ENCODE measurements at regions not wholly inside any gene's neighbourhood (a gene's known extent, or its start where the extent isn't known, plus 50 kb on each side); places are given as distances from the start of the nearest gene placed in this dataset.

DNA sequence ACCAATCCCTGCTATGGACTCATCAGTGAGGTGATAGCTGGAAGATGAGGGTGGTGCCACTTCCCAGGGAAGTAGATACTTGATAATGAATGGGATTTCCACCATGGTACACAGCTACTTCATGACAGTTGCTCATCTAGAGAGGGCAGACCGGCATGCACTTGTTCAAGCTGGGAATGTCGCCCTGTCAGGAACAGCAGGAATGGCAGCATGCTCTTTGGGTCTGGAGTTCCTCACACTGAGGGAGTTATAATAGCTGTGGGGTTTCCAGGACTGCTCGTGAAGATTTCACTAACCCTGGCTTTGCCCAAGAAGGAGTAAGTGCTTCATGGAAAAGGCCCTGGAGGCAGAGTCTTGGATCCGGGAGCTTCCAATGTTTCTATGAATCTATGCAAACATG, 129.2 kb downstream of the PSMG1 start:
- DNase-seq (ENCODE audit: low read depth) = no peak

DNA sequence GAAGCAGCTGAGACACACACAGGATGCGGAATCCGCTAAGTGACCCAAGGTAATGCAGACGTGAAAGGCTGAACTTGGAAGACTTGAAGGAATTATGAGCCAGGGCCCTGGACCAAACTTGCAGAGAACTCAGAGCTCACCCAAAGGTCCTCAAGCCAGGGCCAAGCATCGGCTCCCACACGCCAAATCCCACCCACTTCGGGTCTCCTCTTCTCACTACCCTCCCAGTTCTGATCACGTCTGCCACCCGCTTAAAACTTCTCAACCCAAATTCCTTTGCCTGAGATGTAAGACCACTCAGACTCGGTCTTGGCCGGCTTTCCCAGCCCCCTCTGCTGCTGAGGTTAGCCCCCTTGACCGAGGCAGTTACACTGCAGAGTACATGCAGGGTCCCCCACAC, 130.1 kb downstream of the PSMG1 start:
- DNase-seq (ENCODE audit: low read depth) = no peak

GRCh38 chr21:39052718-39053117, 130.5 kb downstream of the PSMG1 start:
- no peak for DNase-seq (ENCODE audit: low read depth)

DNA sequence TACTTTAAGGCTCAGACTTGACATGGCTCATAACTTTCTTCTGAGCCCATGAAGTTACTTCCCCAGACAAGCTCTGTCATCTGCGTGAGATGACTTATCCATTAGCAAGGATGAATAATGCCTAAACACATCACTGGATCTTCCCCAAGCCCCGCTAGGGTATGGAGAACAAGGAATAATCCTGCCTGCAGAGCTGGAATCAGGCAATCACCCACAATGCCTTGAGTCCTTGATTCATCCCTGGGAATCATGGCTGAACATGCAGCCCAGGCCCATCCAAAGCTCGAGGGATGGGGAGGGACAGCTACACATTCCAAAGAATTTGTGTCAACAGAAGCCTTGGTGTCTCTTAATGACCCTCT, 131.7 kb downstream of the PSMG1 start:
- DNase-seq (ENCODE audit: low read depth) = no peak

GRCh38 chr21:39050841-39051587, 132.2 kb downstream of the PSMG1 start:
- no peak for DNase-seq (ENCODE audit: low read depth)

DNA sequence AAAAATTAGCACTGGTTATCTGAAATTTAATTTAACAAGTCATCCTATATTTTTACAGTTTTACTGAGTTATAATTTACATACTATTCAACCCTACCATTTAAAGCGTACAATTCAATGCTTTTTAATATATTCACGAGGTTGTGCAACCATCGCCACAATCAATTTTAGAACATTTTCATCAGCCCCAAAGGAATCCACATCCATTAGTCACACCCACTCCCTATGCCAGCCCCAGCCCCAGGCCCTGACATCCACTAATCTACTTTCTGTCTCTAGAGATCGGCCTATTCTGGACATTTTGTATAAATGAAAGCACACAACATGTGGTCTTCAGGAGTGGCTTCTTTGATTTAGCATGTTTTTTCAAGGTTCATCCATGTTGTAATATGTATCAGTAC, 134.7 kb downstream of the PSMG1 start:
- DNase-seq (ENCODE audit: low read depth) = no peak

DNA sequence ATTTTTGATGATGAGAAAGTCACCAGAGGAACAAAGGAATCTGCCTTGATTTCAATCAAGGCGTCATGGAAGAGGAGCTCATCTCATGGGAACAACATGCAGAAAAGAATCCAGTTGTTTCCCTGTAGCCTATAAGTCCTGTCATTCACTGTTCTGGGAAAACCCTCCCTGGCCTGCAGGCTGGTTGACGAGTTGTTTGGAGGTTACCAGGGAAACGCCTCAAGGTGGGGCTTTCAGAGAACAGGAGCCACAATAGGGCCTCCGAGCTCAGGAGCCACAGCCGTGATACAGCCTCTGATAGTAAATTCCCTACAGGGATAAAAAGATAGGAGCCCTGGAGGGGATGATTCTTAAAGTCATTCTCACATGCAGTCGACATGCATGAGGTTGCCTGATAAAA, 135.2 kb downstream of the PSMG1 start:
- DNase-seq (ENCODE audit: low read depth) = no peak

DNA sequence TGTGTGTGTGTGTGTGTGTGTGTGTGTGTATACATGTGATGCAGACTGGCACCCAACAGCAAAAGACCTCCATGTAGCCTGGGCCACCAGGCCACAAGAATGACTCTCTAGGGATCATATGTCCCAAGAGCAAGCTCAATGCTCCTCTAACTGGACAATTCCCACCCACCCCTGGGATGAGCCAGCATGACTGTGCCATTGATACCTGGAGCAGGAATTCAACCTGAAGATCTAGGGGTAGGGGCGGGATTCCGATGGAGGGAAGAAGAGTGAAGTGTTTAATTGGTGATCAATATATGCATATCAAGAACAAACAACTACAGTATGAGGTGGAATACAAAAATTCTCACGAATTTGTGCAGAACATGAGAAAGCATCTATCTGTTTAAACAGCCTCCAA, 136.2 kb downstream of the PSMG1 start:
- DNase-seq (ENCODE audit: low read depth) = no peak

GRCh38 chr21:39046236-39046916, 136.9 kb downstream of the PSMG1 start:
- DNase-seq (ENCODE audit: low read depth) = no peak

DNA sequence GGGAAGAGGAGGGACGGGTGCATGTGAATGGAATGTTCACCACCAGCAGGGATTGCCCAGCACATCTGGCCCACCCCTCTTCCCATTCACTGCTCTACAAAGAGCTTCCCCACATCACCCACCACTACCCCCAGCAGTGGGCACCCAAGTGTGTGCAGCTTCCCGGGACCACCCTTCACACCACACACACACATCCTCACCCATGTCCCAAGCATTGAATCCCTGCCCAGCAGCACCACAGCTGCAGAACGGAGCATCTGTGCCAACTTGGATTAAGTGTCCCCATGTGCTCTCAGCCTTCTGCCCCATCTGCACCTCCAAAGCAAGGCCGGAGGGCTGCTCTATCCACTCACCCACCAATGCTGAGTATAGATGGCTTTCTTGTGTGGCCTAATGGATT, 141.4 kb downstream of the PSMG1 start:
- DNase-seq (ENCODE audit: low read depth) = no peak

- DNase-seq (ENCODE audit: low read depth) = no peak
Measured at GRCh38 chr21:39040494-39041110, 142.6 kb downstream of the PSMG1 start.

DNA sequence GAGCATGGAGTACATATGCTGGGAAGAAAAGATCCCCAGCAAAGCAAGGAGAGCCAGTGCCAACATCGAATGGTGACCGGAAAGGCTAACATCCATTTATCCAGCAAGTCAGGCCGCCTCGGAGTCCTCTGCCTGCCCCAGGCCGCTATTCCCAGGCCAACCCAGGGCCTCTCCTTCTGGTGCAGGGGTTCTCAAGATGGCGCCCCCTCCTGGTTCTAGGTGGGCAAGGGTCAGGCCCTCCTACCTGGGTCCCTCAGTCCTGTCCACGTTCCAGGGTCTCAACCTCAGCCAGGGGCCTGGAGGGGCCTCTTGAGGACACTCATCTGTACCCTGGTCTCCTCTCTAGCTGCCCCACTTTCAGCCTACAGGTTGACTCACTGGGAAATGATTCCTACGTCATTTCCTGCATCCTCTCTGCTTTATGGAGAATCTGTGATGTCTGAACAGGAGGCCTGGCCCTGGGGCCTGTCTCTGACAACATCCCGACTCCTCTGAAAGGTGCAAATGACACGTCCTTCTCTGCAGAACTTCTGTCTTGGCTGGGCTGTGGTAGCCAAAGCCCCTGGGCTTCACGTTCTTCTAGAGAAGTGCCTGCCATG, 145.3 kb downstream of the PSMG1 start:
- no peak for DNase-seq (ENCODE audit: low read depth)

DNA sequence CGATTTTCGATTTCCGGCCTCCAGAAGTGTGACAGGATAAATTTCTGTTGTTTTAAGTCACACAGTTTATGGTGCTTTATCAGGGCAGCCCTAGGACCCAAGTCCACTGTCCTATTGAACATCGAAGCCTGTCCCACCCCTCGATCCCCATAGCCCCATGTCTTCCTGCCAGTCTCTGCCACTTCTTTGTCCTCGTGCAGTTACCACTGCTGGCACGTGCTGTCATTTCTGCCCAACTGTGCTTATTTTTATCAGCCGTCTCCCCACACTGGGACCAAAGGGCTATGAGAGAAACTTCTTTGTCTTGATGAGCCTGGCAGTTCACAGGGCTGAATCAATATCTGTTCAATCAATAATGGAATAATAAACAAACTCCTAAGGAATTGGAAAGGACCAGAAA, 146.7 kb downstream of the PSMG1 start:
- no peak for DNase-seq (ENCODE audit: low read depth)

DNA sequence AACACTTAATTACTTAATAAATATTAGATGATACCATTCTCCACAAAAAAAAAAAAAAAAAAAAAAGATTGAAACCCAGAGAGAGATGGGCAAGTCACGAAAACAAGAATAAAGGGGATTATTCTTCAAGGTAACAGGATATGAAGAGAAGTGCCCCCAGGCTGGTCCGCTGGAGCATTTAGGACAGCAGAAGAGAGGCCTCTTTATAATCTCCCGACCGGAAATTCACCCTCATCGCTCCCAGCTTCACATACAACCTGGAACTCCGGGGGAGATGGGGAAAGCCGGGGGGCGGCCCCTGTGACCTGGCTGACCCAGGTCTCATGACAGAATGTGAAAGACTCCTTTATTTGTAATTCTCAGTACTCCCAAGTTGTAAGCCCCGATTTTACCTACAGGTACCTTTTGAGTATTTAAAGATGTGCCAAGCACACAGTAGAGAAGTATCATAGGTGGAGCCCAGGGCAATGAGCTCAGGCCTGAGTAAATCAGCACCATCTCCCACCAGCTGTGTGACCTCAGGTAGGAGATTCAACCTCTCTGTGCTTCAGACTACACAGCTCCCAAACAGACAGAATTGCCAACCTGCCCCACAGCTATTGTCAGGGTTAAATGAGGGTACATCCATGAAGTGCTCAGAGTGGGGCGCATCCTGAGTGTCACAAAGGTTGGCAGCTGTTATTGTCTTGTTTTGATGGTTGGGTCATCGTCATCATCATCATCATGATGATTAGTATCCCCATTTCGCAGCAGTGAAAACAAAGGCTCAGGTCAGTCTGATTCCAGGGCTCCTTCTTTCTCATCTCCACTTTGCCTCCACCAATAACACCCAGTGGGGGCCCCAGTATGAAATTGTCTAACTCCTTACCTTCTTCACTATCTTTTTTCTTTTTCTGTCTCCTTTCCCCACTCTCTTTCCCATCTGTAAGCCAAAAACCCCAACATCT, 148.4 kb downstream of the PSMG1 start:
- no peak for DNase-seq (ENCODE audit: low read depth)

- DNase-seq (ENCODE audit: low read depth) = no peak
Measured at GRCh38 chr21:39033878-39034589, 149.2 kb downstream of the PSMG1 start.

DNA sequence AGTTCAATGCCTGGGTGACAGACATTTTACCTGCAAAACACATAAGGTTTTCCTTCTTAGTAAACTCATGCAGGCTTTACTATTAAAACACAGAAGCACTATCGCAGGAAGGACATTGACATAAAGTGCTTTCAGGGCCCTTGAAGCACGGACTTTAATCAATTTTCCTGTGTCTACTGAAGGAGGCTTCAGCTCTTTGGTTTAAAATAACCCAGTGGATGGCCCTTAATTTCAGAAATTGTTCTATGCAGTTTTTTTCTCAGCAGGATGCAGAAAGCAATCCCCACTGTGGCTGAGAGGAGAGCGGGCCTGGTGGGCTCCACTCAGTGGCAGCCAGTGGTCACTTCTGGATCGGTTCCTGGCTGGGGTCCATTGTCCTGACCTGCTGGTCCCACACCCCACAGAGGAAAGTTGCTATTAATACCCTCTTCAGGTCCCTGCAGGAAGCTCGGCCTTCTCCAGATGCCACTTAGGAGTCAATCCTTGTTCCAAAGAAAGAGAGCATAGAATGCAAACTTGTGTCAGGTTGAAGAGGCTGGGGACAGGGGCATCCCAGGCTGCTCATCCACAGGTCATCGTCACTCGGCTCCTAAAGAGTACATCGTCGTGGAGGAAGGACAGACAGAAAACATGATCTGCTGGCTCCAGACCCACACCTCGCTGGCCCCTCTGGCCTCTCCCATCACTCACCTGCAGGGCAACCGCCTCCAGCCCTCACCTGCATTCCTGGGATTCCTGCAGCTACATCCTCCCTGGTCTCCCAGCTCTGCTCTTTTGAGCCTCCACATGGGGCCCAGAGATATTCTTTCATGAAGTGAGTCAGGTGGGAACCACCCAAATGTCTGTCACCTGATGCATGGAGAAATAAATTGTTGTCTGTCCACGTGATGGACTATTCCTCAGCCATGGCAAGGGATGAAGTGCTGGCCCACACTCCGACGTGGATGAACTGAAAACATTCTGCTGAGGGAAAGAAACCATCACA, 153.1 kb downstream of the PSMG1 start:
- DNase-seq (ENCODE audit: low read depth) = no peak

DNA sequence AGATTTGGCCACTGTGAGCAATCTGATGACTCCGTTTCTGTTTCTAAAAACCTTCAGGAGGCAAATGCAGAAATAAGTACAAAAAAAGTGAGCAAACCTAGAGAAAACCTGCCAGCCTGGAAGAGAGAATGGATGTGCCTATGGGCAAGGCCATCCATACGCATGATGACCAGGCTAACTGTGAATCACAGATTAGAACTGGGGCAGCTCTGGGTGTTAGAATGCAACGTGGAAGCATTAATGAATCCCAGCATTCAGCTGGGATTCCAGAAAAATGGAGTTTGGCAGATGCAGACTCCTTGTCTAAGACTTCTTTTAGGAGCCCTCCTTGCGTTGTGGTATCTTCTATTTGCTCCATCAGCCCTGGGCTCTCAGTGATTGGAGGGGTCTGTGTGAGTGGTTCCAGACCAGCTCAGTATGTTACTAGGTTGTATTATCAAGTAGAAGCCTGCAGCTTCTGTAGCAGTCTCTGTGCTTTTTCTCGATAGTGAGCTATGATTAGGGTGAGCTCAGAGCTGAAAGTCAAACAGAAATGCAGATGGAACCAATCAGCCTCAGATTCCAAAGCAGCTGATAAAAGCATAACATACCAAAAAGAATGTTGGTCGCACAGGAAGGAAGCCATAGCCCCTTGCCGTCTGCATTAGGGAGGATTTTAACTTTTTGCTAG, 154.0 kb downstream of the PSMG1 start:
- DNase-seq (ENCODE audit: low read depth) = no peak

GRCh38 chr21:39025198-39025597, 158.1 kb downstream of the PSMG1 start:
- no peak for DNase-seq (ENCODE audit: low read depth)

GRCh38 chr21:39024538-39024937, 158.7 kb downstream of the PSMG1 start:
- no peak for DNase-seq (ENCODE audit: low read depth)

All from stimulated activated CD4-positive, alpha-beta T cell treated with anti-CD3 and anti-CD28 coated beads, Interleukin-2, amount 100 ng/mL, for 4 hours (primary cell).